Activated T-helper 2 cell treated with anti-CD3 and anti-CD28 coated beads, Interferon-gamma antibody, Interleukin-2, Interleukin-4, amounts not matched to agents 10 μg/mL and 5 μg/mL and 100 μg/mL, durations not matched to agents 14 hours and 24 hours and 36 hours (primary cell): ENCODE measurements at regions not wholly inside any gene's neighbourhood (a gene's known extent, or its start where the extent isn't known, plus 50 kb on each side); places are given as distances from the start of the nearest gene placed in this dataset.
"Not testable (repeated sequence)": the region's sequence is repeated elsewhere in the genome, so short reads cannot be mapped to it uniquely, and the experiment has no call there.

Source experiments
- DNase-seq: peaks from one replicate; pipeline ENCODE4 v3.0.0; 2021; ENCODE audit warnings: low spot score
- H3K27ac Mint-ChIP-seq: one replicate; pipeline ENCODE4 v1.8.0; 2021; ENCODE audit warnings: mixed read lengths
- H3K27me3 Mint-ChIP-seq: one replicate; pipeline ENCODE4 v1.8.0; 2021; ENCODE audit warnings: low read depth, mixed read lengths
- H3K36me3 Mint-ChIP-seq: one replicate; pipeline ENCODE4 v1.8.0; 2021; ENCODE audit warnings: low read depth, mixed read lengths
- H3K4me1 Mint-ChIP-seq: one replicate; pipeline ENCODE4 v1.8.0; 2021; ENCODE audit warnings: low read depth, mixed read lengths
- H3K4me3 Mint-ChIP-seq: one replicate; pipeline ENCODE4 v1.8.0; 2021; ENCODE audit warnings: low read depth, mild to moderate bottlenecking, moderate library complexity, mixed read lengths
- H3K9me3 Mint-ChIP-seq: one replicate; pipeline ENCODE4 v1.8.0; 2021; ENCODE audit warnings: mixed read lengths
- intact Hi-C: fragments of 100-400 bp; cut with micrococcal nuclease; formaldehyde crosslinking; loops from one replicate; pipeline ENCODE4 v1.15.1; 2023

DNA sequence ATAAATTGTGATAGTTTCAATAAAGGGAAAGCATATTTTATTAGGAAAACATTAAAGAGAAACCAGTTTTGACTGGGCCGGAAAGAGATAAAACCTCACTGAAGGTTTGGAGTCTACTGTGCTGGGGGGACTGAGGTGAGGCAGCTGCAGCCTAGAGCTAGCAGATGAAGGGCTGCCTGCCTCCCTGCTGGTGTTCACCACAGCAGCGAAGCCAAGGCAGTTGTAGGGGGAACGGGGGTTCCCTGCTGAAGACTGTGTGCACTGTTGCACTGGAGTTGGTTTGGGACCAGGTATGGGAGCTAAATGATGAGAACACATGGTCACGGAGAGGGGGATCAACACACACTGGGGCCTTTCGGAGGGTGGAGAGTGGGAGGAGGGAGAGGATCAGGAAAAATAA is 546.5 kb upstream of the SMIM31 start:
- no peak overlapping the region for H3K27ac Mint-ChIP-seq
- no peak for DNase-seq
- no peaks in the 10 kb centered on the region for H3K27me3 Mint-ChIP-seq
- intact Hi-C loops = no loop called here
- H3K4me1 Mint-ChIP-seq = no peaks in the 10 kb centered on the region
- no peaks in the 10 kb centered on the region for H3K36me3 Mint-ChIP-seq
- H3K4me3 Mint-ChIP-seq = no peak overlapping the region
- H3K9me3 Mint-ChIP-seq = no peaks in the 10 kb centered on the region

DNA sequence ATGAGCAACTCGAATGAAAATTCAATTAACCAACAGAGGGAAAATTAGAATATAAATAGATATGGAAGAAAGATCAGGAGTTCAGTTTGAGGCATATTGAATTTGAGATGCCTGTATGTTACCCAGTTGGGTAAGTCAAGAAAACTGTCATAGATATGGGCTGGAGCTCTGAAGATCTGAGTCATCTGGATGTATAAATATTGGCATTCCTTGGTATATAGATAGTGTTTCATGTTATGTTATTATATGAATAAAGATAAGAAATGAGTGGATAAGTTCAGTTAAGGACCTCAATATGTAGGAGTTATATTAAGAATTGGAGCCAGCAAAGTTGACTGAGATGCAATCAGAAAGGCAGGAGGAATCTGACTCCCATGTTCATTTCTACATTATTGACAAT is 543.6 kb upstream of the SMIM31 start:
- no peaks in the 10 kb centered on the region for H3K4me1 Mint-ChIP-seq
- H3K27ac Mint-ChIP-seq = no peak overlapping the region
- no peaks in the 10 kb centered on the region for H3K9me3 Mint-ChIP-seq
- H3K36me3 Mint-ChIP-seq = no peaks in the 10 kb centered on the region
- H3K27me3 Mint-ChIP-seq = no peaks in the 10 kb centered on the region
- no peak for DNase-seq
- no peak overlapping the region for H3K4me3 Mint-ChIP-seq
- intact Hi-C loops = no loop called here

DNA sequence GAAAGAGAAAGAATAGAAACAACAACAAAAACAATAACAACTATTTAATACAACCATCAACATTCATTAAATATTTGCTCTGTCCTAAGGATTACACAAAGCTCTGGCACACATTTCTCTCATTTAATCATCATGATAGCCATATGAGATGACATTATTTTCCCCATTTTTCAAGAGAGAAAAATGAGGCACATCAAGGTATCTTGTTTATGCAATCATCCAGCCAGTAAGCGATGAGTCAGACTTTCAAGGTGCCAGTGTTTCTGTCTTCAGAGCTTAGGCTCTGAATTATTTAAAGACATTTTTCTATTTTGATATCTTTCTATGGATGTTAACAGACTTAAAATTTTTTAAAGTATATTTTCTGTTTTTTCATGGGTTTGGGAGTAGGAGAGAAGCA is 541.8 kb upstream of the SMIM31 start:
- Mint-ChIP-seq H3K27ac (no peak overlapping the region), H3K36me3 (no peaks in the 10 kb centered on the region), H3K9me3 (no peaks in the 10 kb centered on the region), H3K4me1 (no peaks in the 10 kb centered on the region), H3K27me3 (no peaks in the 10 kb centered on the region), H3K4me3 (no peak overlapping the region)
- no peak for DNase-seq
- intact Hi-C loops = no loop called here

DNA sequence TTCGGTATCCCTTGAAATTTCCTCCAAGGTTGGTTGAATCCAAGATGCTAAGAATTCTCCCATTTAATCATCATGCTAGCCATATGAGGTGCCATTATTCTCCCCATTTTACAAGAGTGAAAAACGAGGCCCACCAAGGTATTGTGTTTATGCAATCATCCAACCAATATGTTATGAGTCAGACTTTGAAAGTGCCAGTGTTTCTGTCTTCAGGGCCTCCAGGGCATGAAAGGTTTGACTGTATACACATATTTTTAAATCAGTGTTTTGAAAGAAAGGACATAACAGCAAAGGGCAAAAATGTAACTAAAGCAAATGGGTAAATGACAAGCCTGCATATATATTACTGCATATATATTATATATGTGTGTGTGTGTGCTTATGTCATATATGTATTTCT is 541.2 kb upstream of the SMIM31 start:
- intact Hi-C loops = no loop called here
- Mint-ChIP-seq H3K9me3 (no peaks in the 10 kb centered on the region), H3K27me3 (no peaks in the 10 kb centered on the region), H3K4me1 (no peaks in the 10 kb centered on the region), H3K4me3 (no peak overlapping the region), H3K36me3 (no peaks in the 10 kb centered on the region), H3K27ac (no peak overlapping the region)
- DNase-seq = no peak

DNA sequence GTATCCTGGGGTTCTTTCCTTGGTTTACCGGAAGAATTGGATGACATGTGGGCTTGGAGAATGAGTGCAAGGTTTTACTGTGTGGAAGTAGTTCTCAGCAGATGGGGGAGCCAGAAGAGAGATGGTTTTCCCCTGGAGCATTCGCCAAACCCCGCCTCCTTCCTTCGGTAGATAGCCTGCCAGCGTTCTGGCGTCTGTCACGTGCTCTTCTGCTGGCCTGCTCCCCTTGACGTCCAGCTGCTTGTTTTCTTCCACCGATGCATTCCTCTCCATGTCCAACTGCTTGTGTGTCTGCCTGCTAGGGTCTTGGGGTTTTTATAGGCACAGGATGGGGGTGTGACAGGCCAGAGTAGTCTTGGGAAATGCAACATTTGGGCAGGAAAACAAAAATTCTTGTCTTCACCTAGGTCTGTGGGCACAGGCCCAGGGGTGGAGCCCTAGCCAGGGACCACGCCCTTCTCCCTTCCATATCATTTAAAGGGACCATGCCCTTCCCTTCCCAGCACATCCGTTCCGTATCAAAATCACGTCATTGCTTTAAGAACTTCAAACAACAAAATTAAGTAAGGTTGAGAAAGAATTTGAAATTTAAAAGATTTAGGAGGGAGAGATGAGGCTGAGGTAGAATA is 538.7 kb upstream of the SMIM31 start:
- no peak for DNase-seq
- no peaks in the 10 kb centered on the region for H3K4me1 Mint-ChIP-seq
- no peak overlapping the region for H3K4me3 Mint-ChIP-seq
- no peaks in the 10 kb centered on the region for H3K27me3 Mint-ChIP-seq
- intact Hi-C loops = no loop called here
- no peak overlapping the region for H3K27ac Mint-ChIP-seq
- no peaks in the 10 kb centered on the region for H3K36me3 Mint-ChIP-seq
- peaks cover 4% of the 10 kb centered on the region for H3K9me3 Mint-ChIP-seq

DNA sequence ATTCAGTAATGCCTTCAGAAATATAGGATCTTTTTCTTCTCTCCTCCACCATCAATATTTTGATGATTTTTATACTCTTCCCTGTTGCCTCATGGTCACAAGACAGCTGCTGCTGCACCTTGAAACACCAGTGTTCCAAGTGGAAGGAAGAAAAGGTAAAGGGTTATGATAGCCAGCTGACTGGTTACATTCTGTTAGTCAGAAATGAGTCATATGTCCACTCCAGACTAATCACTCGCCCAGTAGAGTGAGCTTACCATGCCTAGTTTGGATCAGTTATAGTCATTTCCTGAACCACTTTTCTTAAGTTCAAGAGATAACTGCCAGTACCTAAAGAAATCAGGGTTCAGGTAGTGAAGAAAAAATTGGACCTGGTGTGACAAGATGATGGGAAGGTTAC is 532.3 kb upstream of the SMIM31 start:
- no peak for DNase-seq
- intact Hi-C loops = no loop called here
- H3K4me1 Mint-ChIP-seq = no peaks in the 10 kb centered on the region
- H3K4me3 Mint-ChIP-seq = no peak overlapping the region
- no peaks in the 10 kb centered on the region for H3K36me3 Mint-ChIP-seq
- H3K27ac Mint-ChIP-seq = no peak overlapping the region
- no peaks in the 10 kb centered on the region for H3K27me3 Mint-ChIP-seq
- peaks cover 4% of the 10 kb centered on the region for H3K9me3 Mint-ChIP-seq

DNA sequence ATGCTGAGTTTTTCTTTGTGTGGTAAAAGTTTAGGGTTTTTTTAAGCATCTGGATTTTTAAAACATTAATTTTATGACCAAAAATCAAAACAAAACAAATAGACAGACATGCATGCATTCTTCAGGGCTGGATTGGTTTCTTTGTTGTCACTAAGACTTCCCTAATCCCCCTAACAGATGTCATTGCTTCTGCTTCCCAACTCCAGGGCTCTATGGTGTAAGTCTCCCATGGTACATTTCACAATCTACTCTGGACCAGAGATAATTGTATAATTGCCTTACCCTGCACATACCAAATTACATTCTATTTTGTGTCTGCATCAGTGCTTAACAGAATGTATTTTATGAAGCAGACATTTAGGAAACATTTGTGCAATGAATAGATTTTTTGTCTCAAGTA is 529.1 kb upstream of the SMIM31 start:
- Mint-ChIP-seq H3K9me3 (no peaks in the 10 kb centered on the region), H3K36me3 (no peaks in the 10 kb centered on the region), H3K27ac (no peak overlapping the region), H3K4me1 (no peaks in the 10 kb centered on the region), H3K27me3 (no peaks in the 10 kb centered on the region), H3K4me3 (no peak overlapping the region)
- intact Hi-C loops = no loop called here
- DNase-seq = no peak

DNA sequence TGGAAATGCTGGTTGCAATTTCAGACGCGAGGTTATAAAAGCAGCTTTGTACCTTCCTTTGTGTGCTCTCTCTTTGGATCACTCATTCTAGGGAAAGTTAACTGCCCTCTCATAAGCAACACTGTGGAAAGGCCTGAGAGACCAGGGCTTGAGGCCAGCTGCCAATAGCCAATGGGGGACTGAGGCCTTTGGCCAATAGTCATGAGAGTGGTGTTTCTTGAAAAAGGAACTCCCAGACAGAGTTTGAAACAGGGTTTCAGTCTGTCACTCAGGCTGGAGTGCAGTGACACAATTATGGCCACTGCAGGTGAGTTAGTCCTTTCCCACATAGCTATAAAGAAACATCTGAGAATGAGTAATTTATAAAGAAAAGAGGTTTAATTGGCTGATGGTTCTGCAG is 524.7 kb upstream of the SMIM31 start:
- no peaks in the 10 kb centered on the region for H3K4me1 Mint-ChIP-seq
- H3K4me3 Mint-ChIP-seq = no peak overlapping the region
- H3K27ac Mint-ChIP-seq = no peak overlapping the region
- H3K27me3 Mint-ChIP-seq = no peaks in the 10 kb centered on the region
- no peak for DNase-seq
- no peaks in the 10 kb centered on the region for H3K9me3 Mint-ChIP-seq
- H3K36me3 Mint-ChIP-seq = no peaks in the 10 kb centered on the region
- intact Hi-C loops = no loop called here

DNA sequence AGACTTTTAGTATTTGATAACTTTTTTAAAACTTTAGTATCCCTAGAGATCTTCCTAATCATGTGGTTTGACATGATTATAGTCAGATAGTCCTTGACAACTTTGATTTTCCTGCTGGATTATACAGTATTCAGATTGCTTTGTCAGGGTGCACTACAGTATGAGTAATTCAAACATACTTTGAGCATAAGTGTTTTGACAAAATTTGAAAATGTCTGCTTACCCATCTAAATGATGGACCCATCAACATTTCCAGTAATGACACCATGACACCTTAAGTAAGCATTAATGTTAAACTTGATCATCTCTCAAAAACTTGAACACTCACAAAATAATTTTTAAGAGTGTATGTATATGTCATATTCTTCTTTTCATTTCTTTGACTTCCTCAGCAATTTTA is 514.5 kb upstream of the SMIM31 start:
- Mint-ChIP-seq H3K9me3 (no peaks in the 10 kb centered on the region), H3K4me3 (no peak overlapping the region), H3K4me1 (no peaks in the 10 kb centered on the region), H3K27ac (no peak overlapping the region), H3K27me3 (no peaks in the 10 kb centered on the region), H3K36me3 (no peaks in the 10 kb centered on the region)
- intact Hi-C loops = no loop called here
- no peak for DNase-seq

DNA sequence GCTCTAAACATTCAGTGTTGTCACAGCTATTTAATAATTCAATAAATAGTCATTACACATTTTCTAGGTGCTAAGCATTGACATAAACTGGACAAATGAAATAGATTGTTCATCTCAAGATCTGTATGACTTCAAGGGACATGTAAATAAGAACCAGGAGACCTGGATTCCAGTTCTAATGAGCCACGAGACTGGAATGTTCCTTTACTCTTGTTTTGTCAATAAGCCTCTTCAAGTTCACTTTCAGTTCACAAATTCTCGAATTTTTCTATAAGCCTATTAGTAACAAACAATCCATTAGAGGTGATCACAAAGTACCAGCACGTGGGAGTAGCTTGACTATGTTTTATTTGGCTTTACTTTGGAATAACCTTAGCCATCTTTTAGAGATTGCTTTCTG is 514.0 kb upstream of the SMIM31 start:
- Mint-ChIP-seq H3K36me3 (no peaks in the 10 kb centered on the region), H3K27me3 (no peaks in the 10 kb centered on the region), H3K4me1 (no peaks in the 10 kb centered on the region), H3K4me3 (no peak overlapping the region), H3K9me3 (no peaks in the 10 kb centered on the region), H3K27ac (no peak overlapping the region)
- no peak for DNase-seq
- intact Hi-C loops = no loop called here

DNA sequence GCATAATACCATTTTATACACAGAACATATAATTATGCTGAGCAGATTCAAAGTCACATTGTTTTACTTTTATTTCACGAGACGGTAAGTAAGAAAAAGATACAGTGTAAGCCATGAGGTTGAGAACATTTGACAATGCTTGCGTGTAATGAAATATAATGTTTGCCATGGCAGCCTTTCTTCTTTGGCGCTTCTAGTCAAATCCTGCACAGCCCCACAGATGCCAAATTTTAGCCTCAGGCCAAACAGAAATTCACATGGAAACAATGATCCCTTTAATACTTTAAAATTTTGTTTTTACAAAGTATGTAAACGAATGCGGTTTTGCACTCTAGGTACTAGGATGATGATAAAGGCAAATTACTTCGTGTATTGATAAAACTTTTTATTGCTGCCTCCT is 502.7 kb upstream of the SMIM31 start:
- Mint-ChIP-seq H3K4me3 (no peak overlapping the region), H3K27ac (no peak overlapping the region), H3K27me3 (no peaks in the 10 kb centered on the region), H3K4me1 (no peaks in the 10 kb centered on the region), H3K9me3 (no peaks in the 10 kb centered on the region), H3K36me3 (no peaks in the 10 kb centered on the region)
- DNase-seq = no peak
- intact Hi-C loops = no loop called here

DNA sequence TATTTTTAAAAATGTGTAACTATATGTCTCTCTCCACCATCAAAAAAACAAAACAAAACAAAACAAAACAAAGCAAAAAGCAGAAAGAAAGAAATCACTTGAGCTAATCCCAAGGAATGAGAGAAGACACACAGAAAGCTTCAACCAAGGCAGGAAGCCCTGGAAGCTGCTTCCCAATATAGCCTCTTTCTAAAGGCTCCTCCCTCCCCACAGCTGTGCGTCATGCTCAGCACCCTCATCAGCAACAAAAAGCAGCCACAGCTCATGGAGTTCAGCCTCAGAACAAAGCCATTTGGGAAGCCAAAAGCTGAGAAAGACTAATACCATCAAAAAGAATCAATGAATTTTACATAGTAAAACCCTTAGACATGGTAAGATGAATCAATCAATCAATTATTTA is 501.6 kb upstream of the SMIM31 start:
- H3K27me3 Mint-ChIP-seq = no peaks in the 10 kb centered on the region
- H3K36me3 Mint-ChIP-seq = no peaks in the 10 kb centered on the region
- intact Hi-C loops = no loop called here
- H3K27ac Mint-ChIP-seq = no peak overlapping the region
- DNase-seq = no peak
- no peak overlapping the region for H3K4me3 Mint-ChIP-seq
- H3K9me3 Mint-ChIP-seq = no peaks in the 10 kb centered on the region
- no peaks in the 10 kb centered on the region for H3K4me1 Mint-ChIP-seq

DNA sequence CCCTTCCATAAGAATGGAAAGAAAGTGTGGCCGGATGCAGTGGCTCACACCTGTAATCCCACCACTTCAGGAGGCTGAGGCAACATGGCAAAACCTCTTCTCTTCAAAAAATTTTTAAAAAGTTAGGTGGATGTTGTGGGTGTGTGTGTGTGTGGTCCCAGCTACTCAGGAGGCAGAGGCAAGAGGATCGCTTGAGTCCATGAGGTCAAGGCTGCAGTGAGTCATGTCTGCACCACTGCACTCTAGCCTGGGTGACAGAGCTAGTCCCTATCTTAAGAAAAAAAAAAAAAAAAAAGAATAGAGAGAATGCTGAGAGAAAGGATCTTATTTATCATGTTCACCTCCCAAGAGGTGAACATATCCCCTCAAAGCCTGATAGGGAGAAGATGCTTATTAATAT is 492.1 kb upstream of the SMIM31 start:
- Mint-ChIP-seq H3K4me1 (no peaks in the 10 kb centered on the region), H3K9me3 (no peaks in the 10 kb centered on the region)

DNA sequence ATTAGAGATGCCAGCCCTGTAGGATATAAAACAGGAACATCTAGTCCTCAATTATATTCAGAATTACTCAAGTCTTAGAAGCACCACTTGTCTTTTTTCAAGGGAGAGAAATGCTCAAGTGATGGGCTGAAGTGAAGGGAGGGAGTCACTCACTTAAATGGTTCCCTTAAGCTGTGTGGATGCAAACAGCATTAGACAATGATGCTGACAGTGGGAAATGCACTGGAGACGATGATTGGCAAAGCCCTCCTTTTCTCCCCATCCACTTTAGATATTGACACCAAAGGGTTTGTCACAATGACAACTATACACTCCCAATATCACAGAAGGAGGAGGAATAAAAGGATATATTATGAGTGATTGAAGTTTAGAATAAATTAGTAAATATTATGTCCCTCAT is 491.4 kb upstream of the SMIM31 start:
- DNase-seq, H3K36me3 Mint-ChIP-seq, H3K27ac Mint-ChIP-seq, H3K27me3 Mint-ChIP-seq, H3K4me3 Mint-ChIP-seq, H3K9me3 Mint-ChIP-seq, intact Hi-C loops, H3K4me1 Mint-ChIP-seq: not testable (repeated sequence)

More for the DNA sequence above, 492.1 kb upstream of the SMIM31 start:
- Mint-ChIP-seq H3K4me3 (no peak overlapping the region), H3K36me3 (no peaks in the 10 kb centered on the region), H3K27ac (no peak overlapping the region), H3K27me3 (no peaks in the 10 kb centered on the region)
- DNase-seq = no peak
- intact Hi-C loops = no loop called here
